A673 (cell line): ENCODE measurements at regions not wholly inside any gene's neighbourhood (a gene's known extent, or its start where the extent isn't known, plus 50 kb on each side); places are given as distances from the start of the nearest gene placed in this dataset.

ENCODE experiments used
- EZH2 ChIP-seq: fragments of 200-600 bp; sonication (generic); IDR thresholded peaks from 2 replicates; pipeline ENCODE4 v1.6.1; 2017; ENCODE audit warnings: borderline replicate concordance, low read depth, mild to moderate bottlenecking, mixed read lengths, antibody characterized with exemption, low read length; ENCODE audit not compliant: poor library complexity, severe bottlenecking
- TF ChIP-seq, protein P1 (sequence below): fragments of 300-800, 200-600 bp; sonication (generic); conservative IDR thresholded peaks from 2 replicates; pipeline ENCODE4 v1.5.1; 2017; ENCODE audit warnings: low read depth, mild to moderate bottlenecking, antibody characterized with exemption, low read length, moderate library complexity, mixed read lengths

DNA sequence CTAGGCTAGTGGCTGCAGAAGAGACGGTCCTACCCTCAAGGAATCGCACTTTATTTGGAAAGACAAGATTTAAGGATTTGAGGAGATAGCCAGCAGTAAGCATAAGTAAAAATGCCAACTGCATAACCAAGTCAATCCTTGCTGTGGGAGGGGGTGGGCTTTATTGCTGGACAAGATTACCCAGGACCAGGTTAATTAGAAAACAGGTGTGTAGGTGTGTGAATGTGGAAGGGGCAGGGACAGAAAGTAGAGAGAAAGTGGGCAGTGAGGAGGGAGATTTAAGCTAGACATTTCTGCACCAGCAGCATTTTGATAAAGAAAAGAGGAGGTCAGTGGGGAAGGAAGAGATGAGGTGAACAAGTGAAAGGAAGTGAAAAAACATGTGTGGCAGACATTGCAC, 89.7 kb upstream of the OGFRL1 start:
- no peak for TF ChIP-seq EZH2
- TF ChIP-seq, protein P1, sequence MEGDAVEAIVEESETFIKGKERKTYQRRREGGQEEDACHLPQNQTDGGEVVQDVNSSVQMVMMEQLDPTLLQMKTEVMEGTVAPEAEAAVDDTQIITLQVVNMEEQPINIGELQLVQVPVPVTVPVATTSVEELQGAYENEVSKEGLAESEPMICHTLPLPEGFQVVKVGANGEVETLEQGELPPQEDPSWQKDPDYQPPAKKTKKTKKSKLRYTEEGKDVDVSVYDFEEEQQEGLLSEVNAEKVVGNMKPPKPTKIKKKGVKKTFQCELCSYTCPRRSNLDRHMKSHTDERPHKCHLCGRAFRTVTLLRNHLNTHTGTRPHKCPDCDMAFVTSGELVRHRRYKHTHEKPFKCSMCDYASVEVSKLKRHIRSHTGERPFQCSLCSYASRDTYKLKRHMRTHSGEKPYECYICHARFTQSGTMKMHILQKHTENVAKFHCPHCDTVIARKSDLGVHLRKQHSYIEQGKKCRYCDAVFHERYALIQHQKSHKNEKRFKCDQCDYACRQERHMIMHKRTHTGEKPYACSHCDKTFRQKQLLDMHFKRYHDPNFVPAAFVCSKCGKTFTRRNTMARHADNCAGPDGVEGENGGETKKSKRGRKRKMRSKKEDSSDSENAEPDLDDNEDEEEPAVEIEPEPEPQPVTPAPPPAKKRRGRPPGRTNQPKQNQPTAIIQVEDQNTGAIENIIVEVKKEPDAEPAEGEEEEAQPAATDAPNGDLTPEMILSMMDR = no peak
